ENCODE measurements at regions not wholly inside any gene's neighbourhood (a gene's known extent, or its start where the extent isn't known, plus 50 kb on each side); places are given as distances from the start of the nearest gene placed in this dataset.

- TF ChIP-seq, protein P1, sequence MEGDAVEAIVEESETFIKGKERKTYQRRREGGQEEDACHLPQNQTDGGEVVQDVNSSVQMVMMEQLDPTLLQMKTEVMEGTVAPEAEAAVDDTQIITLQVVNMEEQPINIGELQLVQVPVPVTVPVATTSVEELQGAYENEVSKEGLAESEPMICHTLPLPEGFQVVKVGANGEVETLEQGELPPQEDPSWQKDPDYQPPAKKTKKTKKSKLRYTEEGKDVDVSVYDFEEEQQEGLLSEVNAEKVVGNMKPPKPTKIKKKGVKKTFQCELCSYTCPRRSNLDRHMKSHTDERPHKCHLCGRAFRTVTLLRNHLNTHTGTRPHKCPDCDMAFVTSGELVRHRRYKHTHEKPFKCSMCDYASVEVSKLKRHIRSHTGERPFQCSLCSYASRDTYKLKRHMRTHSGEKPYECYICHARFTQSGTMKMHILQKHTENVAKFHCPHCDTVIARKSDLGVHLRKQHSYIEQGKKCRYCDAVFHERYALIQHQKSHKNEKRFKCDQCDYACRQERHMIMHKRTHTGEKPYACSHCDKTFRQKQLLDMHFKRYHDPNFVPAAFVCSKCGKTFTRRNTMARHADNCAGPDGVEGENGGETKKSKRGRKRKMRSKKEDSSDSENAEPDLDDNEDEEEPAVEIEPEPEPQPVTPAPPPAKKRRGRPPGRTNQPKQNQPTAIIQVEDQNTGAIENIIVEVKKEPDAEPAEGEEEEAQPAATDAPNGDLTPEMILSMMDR (IDR thresholded peaks at IDR 0.05) = no peak
- TF ChIP-seq POLR2AphosphoS5 (IDR thresholded peaks at IDR 0.05; ENCODE audit: low read depth, low read length) (no peak), REST (IDR thresholded peaks at IDR 0.05; ENCODE audit: insufficient read depth in 1 of 2, low read depth in 2 of 2, low read length in 1 of 2) (no peak)
Observed at GRCh38 chr3:104523136-104523535, 843.6 kb upstream of the ALCAM start.
